SU-DHL-6 (cell line): ENCODE measurements at regions not wholly inside any gene's neighbourhood (a gene's known extent, or its start where the extent isn't known, plus 50 kb on each side); places are given as distances from the start of the nearest gene placed in this dataset.

Experiments
- H2AFZ ChIP-seq: fragments of 200-600 bp; sonication (generic); 2 replicates; pipeline ENCODE4 v1.6.1; 2014; ENCODE audit warnings: low read depth, mild to moderate bottlenecking, moderate library complexity, mixed read lengths, antibody characterized with exemption, low read length; ENCODE audit not compliant: severe bottlenecking
- H3F3A ChIP-seq: fragments of 200-600 bp; shearing (Covaris generic); 2 replicates; pipeline ENCODE4 v1.6.0; 2016; ENCODE audit warnings: antibody characterized with exemption, mild to moderate bottlenecking; ENCODE audit not compliant: insufficient read depth
- H3K27ac ChIP-seq: fragments of 200-600 bp; sonication (generic); 2 replicates; pipeline ENCODE4 v1.5.1; 2016; ENCODE audit warnings: low read depth, mild to moderate bottlenecking, low read length, moderate library complexity, mixed read lengths
- H3K27me3 ChIP-seq: fragments of 200-600 bp; sonication (generic), shearing (Covaris generic); 2 replicates; pipeline ENCODE4 v1.6.0; 2014; ENCODE audit warnings: mild to moderate bottlenecking, low read length
- H3K36me3 ChIP-seq: fragments of 200-600 bp; sonication (generic); 2 replicates; pipeline ENCODE4 v1.6.1; 2014; ENCODE audit warnings: mild to moderate bottlenecking, low read length, mixed read lengths
- H3K4me2 ChIP-seq: fragments of 300-600, 200-600 bp; shearing (Covaris generic), sonication (generic); 2 replicates; pipeline ENCODE4 v1.6.0; 2014; ENCODE audit warnings: low read length, low read depth, mild to moderate bottlenecking; ENCODE audit not compliant: poor library complexity, severe bottlenecking
- H3K4me3 ChIP-seq: fragments of 200-600 bp; sonication (generic); 2 replicates; pipeline ENCODE4 v1.5.1; 2014; ENCODE audit warnings: antibody characterized with exemption, low read length, mild to moderate bottlenecking, mixed read lengths; ENCODE audit not compliant: insufficient read depth, poor library complexity, severe bottlenecking
- H3K79me2 ChIP-seq: fragments of 200-600 bp; sonication (generic); 2 replicates; pipeline ENCODE4 v1.6.1; 2014; ENCODE audit warnings: mild to moderate bottlenecking, low read length, moderate library complexity; ENCODE audit not compliant: insufficient read depth
- H3K9ac ChIP-seq: fragments of 200-600 bp; sonication (generic); 2 replicates; pipeline ENCODE4 v1.7.0; 2014; ENCODE audit warnings: mild to moderate bottlenecking, low read length
- H3K9me2 ChIP-seq: fragments of 200-600 bp; sonication (generic); replicated peaks from 2 replicates; pipeline ENCODE4 v1.6.1; 2014; ENCODE audit warnings: low read length; ENCODE audit not compliant: insufficient read depth
- H3K9me3 ChIP-seq: fragments of 200-600 bp; sonication (generic); 2 replicates; pipeline ENCODE4 v1.6.1; 2014; ENCODE audit warnings: low read length, mixed read lengths; ENCODE audit not compliant: insufficient read depth
- H4K20me1 ChIP-seq: fragments of 200-600 bp; sonication (generic); 2 replicates; pipeline ENCODE4 v1.6.1; 2014; ENCODE audit warnings: low read depth, mild to moderate bottlenecking, antibody characterized with exemption, low read length, moderate library complexity, mixed read lengths
- EZH2phosphoT487 ChIP-seq: fragments of 200-600 bp; sonication (generic), shearing (Covaris generic); conservative IDR thresholded peaks from 2 replicates; pipeline ENCODE4 v1.6.1; 2018; ENCODE audit warnings: mild to moderate bottlenecking, antibody characterized with exemption, low read length, moderate library complexity, mixed read lengths
- TF ChIP-seq, protein P1 (sequence below): fragments of 200-600 bp; sonication (generic); IDR thresholded peaks from one replicate; pipeline ENCODE4 v1.5.1; 2017; ENCODE audit warnings: antibody characterized with exemption, mild to moderate bottlenecking, low read length, moderate library complexity; ENCODE audit not compliant: insufficient read depth, poor library complexity, severe bottlenecking

DNA sequence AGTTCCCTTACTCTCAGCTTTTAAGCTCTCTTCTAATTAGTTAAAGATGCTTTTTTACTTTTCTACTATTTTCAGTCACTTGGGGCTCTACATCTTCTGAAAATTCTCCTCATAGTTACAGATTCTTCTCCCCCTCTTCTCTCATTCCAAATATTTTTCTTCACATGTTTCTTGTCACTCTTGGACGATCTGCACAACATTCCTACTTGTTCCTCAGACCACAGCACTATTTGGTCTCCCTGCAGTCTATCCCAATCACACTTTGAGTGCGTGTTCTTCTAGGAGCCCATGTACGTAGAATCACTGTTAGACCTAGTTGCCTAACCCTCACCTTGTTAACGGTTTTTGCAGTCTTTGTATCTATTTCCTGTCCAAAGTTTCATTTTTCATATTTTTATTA, 222.5 kb upstream of the SPRY2 start:
- no peak overlapping the region for H3K9ac ChIP-seq

DNA sequence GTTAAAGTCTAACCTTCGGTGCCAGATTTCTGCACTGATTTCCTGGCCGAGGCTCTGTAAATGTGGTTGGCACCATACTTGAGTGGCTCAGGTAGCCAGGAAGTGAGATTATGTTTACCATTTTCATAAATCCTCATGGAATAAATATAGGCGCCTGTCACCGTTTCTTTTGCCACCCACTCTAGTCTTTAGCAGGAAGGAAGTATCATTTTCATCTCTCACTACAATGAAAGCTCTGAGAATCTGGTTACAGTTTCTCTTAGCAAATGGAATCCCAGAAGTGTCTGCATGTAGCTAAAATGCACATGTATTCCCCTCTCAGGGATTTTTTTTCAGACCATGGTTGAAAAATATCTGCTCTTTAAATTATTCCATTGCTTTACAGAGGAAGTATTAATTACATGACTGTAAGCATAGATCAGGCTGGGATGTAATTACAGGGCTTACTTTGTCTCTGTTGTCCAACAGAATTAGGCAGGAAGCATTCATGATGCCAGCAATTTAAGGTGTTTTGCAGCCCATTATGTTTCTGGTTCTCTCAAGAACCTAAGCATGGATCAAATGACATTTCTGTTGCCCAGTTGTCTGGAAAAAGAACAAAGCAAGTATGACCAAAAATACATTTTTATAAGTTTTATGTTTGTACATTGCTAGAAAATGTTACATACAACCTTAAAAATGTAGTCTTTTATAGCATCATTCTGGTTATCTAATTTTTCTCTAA, 221.7 kb upstream of the SPRY2 start:
- H3K27me3 ChIP-seq, result no peaks in the 10 kb centered on the region
- no peak overlapping the region for H3K4me3 ChIP-seq
- no peaks in the 10 kb centered on the region for H3F3A ChIP-seq
- H3K36me3 ChIP-seq, result no peaks in the 10 kb centered on the region
- no peaks in the 10 kb centered on the region for H3K79me2 ChIP-seq
- H2AFZ ChIP-seq, result no peak overlapping the region
- no peak overlapping the region for H3K9ac ChIP-seq
- no peak for TF ChIP-seq EZH2phosphoT487
- TF ChIP-seq, protein P1, sequence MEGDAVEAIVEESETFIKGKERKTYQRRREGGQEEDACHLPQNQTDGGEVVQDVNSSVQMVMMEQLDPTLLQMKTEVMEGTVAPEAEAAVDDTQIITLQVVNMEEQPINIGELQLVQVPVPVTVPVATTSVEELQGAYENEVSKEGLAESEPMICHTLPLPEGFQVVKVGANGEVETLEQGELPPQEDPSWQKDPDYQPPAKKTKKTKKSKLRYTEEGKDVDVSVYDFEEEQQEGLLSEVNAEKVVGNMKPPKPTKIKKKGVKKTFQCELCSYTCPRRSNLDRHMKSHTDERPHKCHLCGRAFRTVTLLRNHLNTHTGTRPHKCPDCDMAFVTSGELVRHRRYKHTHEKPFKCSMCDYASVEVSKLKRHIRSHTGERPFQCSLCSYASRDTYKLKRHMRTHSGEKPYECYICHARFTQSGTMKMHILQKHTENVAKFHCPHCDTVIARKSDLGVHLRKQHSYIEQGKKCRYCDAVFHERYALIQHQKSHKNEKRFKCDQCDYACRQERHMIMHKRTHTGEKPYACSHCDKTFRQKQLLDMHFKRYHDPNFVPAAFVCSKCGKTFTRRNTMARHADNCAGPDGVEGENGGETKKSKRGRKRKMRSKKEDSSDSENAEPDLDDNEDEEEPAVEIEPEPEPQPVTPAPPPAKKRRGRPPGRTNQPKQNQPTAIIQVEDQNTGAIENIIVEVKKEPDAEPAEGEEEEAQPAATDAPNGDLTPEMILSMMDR, result no peak
- no peaks in the 10 kb centered on the region for H4K20me1 ChIP-seq
- H3K4me2 ChIP-seq, result no peak overlapping the region
- H3K9me3 ChIP-seq, result no peaks in the 10 kb centered on the region
- no peaks in the 10 kb centered on the region for H3K9me2 ChIP-seq
- no peak overlapping the region for H3K27ac ChIP-seq

More for the DNA sequence above, 222.5 kb upstream of the SPRY2 start:
- Histone ChIP-seq H3F3A (no peaks in the 10 kb centered on the region), H3K9me3 (no peaks in the 10 kb centered on the region), H3K4me3 (no peak overlapping the region), H3K36me3 (no peaks in the 10 kb centered on the region), H3K9me2 (no peaks in the 10 kb centered on the region), H3K27ac (no peak overlapping the region), H2AFZ (no peak overlapping the region), H4K20me1 (no peaks in the 10 kb centered on the region), H3K79me2 (no peaks in the 10 kb centered on the region), H3K27me3 (no peaks in the 10 kb centered on the region), H3K4me2 (no peak overlapping the region)
- TF ChIP-seq, protein P1, result no peak
- TF ChIP-seq EZH2phosphoT487, result no peak

DNA sequence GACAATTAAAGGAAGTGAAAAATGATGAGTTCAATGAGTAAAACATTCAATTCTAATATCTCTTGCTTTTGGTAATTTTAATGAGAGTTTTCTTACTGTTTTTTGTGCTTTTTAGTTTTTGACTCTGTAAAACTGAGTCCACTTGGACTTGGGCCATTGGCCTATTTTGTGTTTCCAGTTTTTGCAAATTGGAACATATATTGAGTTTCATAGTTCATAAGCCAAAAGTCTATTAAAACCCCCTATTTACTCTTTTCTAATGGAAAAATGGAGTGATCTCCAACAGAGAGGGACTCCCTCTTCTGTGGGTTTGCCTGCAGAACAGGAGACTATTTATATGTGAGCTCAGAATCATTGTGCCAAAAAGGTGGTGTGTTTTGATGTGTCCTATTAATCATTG, 219.7 kb upstream of the SPRY2 start:
- Histone ChIP-seq H3K27me3 (no peaks in the 10 kb centered on the region), H4K20me1 (no peaks in the 10 kb centered on the region), H3K9me2 (no peaks in the 10 kb centered on the region), H3K27ac (no peak overlapping the region), H2AFZ (no peak overlapping the region), H3K4me2 (no peak overlapping the region), H3K9ac (no peak overlapping the region), H3K9me3 (no peaks in the 10 kb centered on the region), H3K4me3 (no peak overlapping the region), H3K79me2 (no peaks in the 10 kb centered on the region), H3K36me3 (no peaks in the 10 kb centered on the region), H3F3A (no peaks in the 10 kb centered on the region)
- TF ChIP-seq, protein P1, result no peak
- no peak for TF ChIP-seq EZH2phosphoT487
